ENCODE measurements at regions not wholly inside any gene's neighbourhood (a gene's known extent, or its start where the extent isn't known, plus 50 kb on each side); places are given as distances from the start of the nearest gene placed in this dataset.
"Not testable (repeated sequence)": the region's sequence is repeated elsewhere in the genome, so short reads cannot be mapped to it uniquely, and the experiment has no call there.

DNA sequence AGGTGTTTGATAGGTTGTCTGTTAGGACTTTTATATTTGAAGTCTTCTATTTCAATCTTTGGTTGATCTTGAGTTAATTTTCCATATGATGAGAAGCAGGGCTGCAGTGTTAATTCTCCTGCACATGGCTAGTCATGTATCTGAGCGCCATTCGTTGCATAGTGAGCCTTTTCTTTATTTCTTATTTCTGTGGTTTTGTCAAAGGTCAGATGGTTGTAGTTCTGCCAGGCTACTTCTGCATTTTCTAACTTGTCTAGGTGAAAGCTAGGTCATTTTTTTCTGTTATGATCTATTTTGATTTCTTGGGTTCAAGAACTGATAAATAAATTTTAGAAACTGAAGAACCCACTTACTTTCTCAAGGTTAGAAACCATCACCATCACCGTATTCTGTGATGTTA is 56.7 kb downstream of the CCDC74A start:
- CTCF ChIA-PET, result no interaction called here
- Histone ChIP-seq H3K27me3 (ENCODE audit: control insufficient read depth in 1 of 2, insufficient read depth in 2 of 2, low read length in 2 of 2) (peaks cover 2 to 11% of the 10 kb centered on the region in 2 experiments), H3K27ac (ENCODE audit: low read depth in 1 of 2, low read length in 2 of 2) (no peak overlapping the region), H3K4me3 (ENCODE audit: low read length) (no peak overlapping the region), H3K4me1 (ENCODE audit: insufficient read depth, low read length) (no peaks in the 10 kb centered on the region), H3K9me3 (ENCODE audit: control insufficient read depth in 1 of 2, insufficient read depth in 1 of 2, low read length in 2 of 2) (no peaks in the 10 kb centered on the region), H3K36me3 (ENCODE audit: insufficient read depth, low read length) (no peaks in the 10 kb centered on the region)
- intact Hi-C loops (cut with DNase I, micrococcal nuclease), result no loop called here
- Mint-ChIP-seq H3K27me3 (peaks cover 79% of the 10 kb centered on the region), H3K27ac (no peak overlapping the region), H3K36me3 (ENCODE audit: low read depth) (no peaks in the 10 kb centered on the region), H3K4me3 (no peak overlapping the region), H3K9me3 (no peaks in the 10 kb centered on the region), H3K4me1 (ENCODE audit: low read depth) (no peaks in the 10 kb centered on the region)
- ATAC-seq (ENCODE audit: poor library complexity) (no peak), DNase-seq (no peak)
- TF ChIP-seq, protein P1, sequence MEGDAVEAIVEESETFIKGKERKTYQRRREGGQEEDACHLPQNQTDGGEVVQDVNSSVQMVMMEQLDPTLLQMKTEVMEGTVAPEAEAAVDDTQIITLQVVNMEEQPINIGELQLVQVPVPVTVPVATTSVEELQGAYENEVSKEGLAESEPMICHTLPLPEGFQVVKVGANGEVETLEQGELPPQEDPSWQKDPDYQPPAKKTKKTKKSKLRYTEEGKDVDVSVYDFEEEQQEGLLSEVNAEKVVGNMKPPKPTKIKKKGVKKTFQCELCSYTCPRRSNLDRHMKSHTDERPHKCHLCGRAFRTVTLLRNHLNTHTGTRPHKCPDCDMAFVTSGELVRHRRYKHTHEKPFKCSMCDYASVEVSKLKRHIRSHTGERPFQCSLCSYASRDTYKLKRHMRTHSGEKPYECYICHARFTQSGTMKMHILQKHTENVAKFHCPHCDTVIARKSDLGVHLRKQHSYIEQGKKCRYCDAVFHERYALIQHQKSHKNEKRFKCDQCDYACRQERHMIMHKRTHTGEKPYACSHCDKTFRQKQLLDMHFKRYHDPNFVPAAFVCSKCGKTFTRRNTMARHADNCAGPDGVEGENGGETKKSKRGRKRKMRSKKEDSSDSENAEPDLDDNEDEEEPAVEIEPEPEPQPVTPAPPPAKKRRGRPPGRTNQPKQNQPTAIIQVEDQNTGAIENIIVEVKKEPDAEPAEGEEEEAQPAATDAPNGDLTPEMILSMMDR (IDR thresholded peaks at IDR 0.05), result no peak
- POLR2A ChIA-PET, result no interaction called here

GRCh38 chr2:131584940-131585339 is 57.3 kb downstream of the CCDC74A start:
- no peaks in the 10 kb centered on the region for H3K36me3 Mint-ChIP-seq (ENCODE audit: low read depth)
- H3K9me3 Mint-ChIP-seq, result no peaks in the 10 kb centered on the region
- DNase-seq, result no peak
- ATAC-seq (ENCODE audit: poor library complexity), result no peak
- H3K27me3 Mint-ChIP-seq, result peaks cover 74% of the 10 kb centered on the region
- peaks cover 2 to 13% of the 10 kb centered on the region in 2 experiments for H3K27me3 ChIP-seq (ENCODE audit: control insufficient read depth in 1 of 2, insufficient read depth in 2 of 2, low read length in 2 of 2)
- no peaks in the 10 kb centered on the region for H3K4me1 Mint-ChIP-seq (ENCODE audit: low read depth)
- H3K36me3 ChIP-seq (ENCODE audit: insufficient read depth, low read length), result no peaks in the 10 kb centered on the region
- intact Hi-C loops (cut with DNase I, micrococcal nuclease), result no loop called here
- H3K4me3 ChIP-seq (ENCODE audit: low read length), result no peak overlapping the region
- ChIA-PET CTCF (no interaction called here), POLR2A (no interaction called here)
- no peaks in the 10 kb centered on the region for H3K4me1 ChIP-seq (ENCODE audit: insufficient read depth, low read length)
- H3K9me3 ChIP-seq (ENCODE audit: control insufficient read depth in 1 of 2, insufficient read depth in 1 of 2, low read length in 2 of 2), result no peaks in the 10 kb centered on the region
- no peak overlapping the region for H3K27ac ChIP-seq (ENCODE audit: low read depth in 1 of 2, low read length in 2 of 2)
- no peak overlapping the region for H3K27ac Mint-ChIP-seq
- TF ChIP-seq, protein P1 (IDR thresholded peaks at IDR 0.05), result no peak
- no peak overlapping the region for H3K4me3 Mint-ChIP-seq

GRCh38 chr2:131588152-131588873 is 60.6 kb downstream of the CCDC74A start:
- Mint-ChIP-seq H3K27me3 (peaks cover 49% of the 10 kb centered on the region), H3K9me3 (no peaks in the 10 kb centered on the region), H3K36me3 (ENCODE audit: low read depth) (no peaks in the 10 kb centered on the region), H3K27ac (no peak overlapping the region), H3K4me3 (no peak overlapping the region), H3K4me1 (ENCODE audit: low read depth) (no peaks in the 10 kb centered on the region)
- H3K4me1 ChIP-seq (ENCODE audit: insufficient read depth, low read length), result no peaks in the 10 kb centered on the region
- CTCF ChIA-PET, result no interaction called here
- TF ChIP-seq, protein P1 (IDR thresholded peaks at IDR 0.05), result no peak
- intact Hi-C loops (cut with DNase I, micrococcal nuclease), result no loop called here
- POLR2A ChIA-PET, result no interaction called here
- no peaks in the 10 kb centered on the region for H3K36me3 ChIP-seq (ENCODE audit: insufficient read depth, low read length)
- no peak overlapping the region for H3K27ac ChIP-seq (ENCODE audit: low read depth in 1 of 2, low read length in 2 of 2)
- peaks cover 0 to 9% of the 10 kb centered on the region in 2 experiments for H3K27me3 ChIP-seq (ENCODE audit: control insufficient read depth in 1 of 2, insufficient read depth in 2 of 2, low read length in 2 of 2)
- H3K4me3 ChIP-seq (ENCODE audit: low read length), result no peak overlapping the region
- H3K9me3 ChIP-seq (ENCODE audit: control insufficient read depth in 1 of 2, insufficient read depth in 1 of 2, low read length in 2 of 2), result peaks cover 0 to 9% of the 10 kb centered on the region in 2 experiments
- DNase-seq (no peak), ATAC-seq (ENCODE audit: poor library complexity) (no peak)

DNA sequence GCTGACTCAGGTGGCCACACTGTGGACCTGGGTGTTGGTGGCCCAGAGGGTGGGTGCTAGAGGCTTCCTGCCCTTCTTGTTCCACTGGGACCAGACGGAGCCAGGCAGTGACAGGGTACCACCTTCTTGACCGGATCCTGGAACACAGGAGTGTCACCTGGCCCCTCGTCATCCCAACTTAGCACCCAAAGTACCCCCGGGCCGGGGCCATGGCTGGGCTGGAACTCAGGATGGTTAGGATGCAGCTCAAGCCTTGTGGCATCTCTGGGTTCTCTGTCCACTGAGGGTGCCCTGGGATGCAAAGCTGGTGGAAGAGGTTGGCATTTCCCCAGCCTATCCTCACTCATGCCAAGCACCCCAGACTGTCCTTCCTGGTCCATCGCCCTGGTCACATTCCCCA is 61.4 kb downstream of the CCDC74A start:
- CTCF ChIA-PET; H3K27ac ChIP-seq (ENCODE audit: low read depth in 1 of 2, low read length in 2 of 2); H3K9me3 Mint-ChIP-seq; H3K36me3 Mint-ChIP-seq (ENCODE audit: low read depth); intact Hi-C loops (cut with DNase I, micrococcal nuclease); POLR2A ChIA-PET; H3K27me3 ChIP-seq (ENCODE audit: control insufficient read depth in 1 of 2, insufficient read depth in 2 of 2, low read length in 2 of 2); H3K27ac Mint-ChIP-seq; ATAC-seq (ENCODE audit: poor library complexity); H3K4me1 ChIP-seq (ENCODE audit: insufficient read depth, low read length); H3K4me3 ChIP-seq (ENCODE audit: low read length); H3K36me3 ChIP-seq (ENCODE audit: insufficient read depth, low read length); H3K4me3 Mint-ChIP-seq; H3K4me1 Mint-ChIP-seq (ENCODE audit: low read depth); DNase-seq; H3K9me3 ChIP-seq (ENCODE audit: control insufficient read depth in 1 of 2, insufficient read depth in 1 of 2, low read length in 2 of 2): not testable (repeated sequence)
- peaks cover 41% of the 10 kb centered on the region for H3K27me3 Mint-ChIP-seq

Measured in CD4-positive, alpha-beta T cell (primary cell).